Smooth muscle cell (in vitro differentiated cells): ENCODE measurements at regions not wholly inside any gene's neighbourhood (a gene's known extent, or its start where the extent isn't known, plus 50 kb on each side); places are given as distances from the start of the nearest gene placed in this dataset.

ENCODE experiments used
- DNase-seq: peaks from one replicate; lab custom pipeline; 2025; ENCODE audit not compliant: unreplicated experiment; lab: John Stamatoyannopoulos, UW
- H2AFZ ChIP-seq: fragments of 200-600 bp; sonication (generic); 2 replicates; pipeline ENCODE4 v1.6.0; 2016; ENCODE audit warnings: antibody characterized with exemption, low read depth, mild to moderate bottlenecking
- H3F3A ChIP-seq: fragments of 200-600 bp; sonication (generic); 2 replicates; pipeline ENCODE4 v1.6.0; 2017; ENCODE audit warnings: antibody characterized with exemption, low read depth
- H3K27ac ChIP-seq: fragments of 200-600 bp; sonication (generic); 2 replicates; pipeline ENCODE4 v1.5.1; 2016; ENCODE audit warnings: low read depth, mild to moderate bottlenecking
- H3K27me3 ChIP-seq: fragments of 200-600 bp; sonication (generic); 2 replicates; pipeline ENCODE4 v1.6.1; 2016; ENCODE audit warnings: low read depth, mild to moderate bottlenecking
- H3K36me3 ChIP-seq: fragments of 200-600 bp; sonication (generic); 2 replicates; pipeline ENCODE4 v1.5.1; 2016; ENCODE audit warnings: low read depth
- H3K4me1 ChIP-seq: fragments of 200-600 bp; sonication (generic); 2 replicates; pipeline ENCODE4 v1.5.1; 2016; ENCODE audit warnings: low read depth
- H3K4me2 ChIP-seq: fragments of 200-600 bp; sonication (generic); 2 replicates; pipeline ENCODE4 v1.6.0; 2016; ENCODE audit warnings: mild to moderate bottlenecking
- H3K4me3 ChIP-seq: fragments of 200-600 bp; sonication (generic); 2 replicates; pipeline ENCODE4 v1.5.1; 2016; ENCODE audit warnings: mild to moderate bottlenecking
- H3K79me2 ChIP-seq: fragments of 200-600 bp; sonication (generic); 2 replicates; pipeline ENCODE4 v1.6.0; 2016; ENCODE audit warnings: low read depth, mild to moderate bottlenecking
- H3K9ac ChIP-seq: fragments of 200-600 bp; sonication (generic); 2 replicates; pipeline ENCODE4 v1.6.0; 2016; ENCODE audit warnings: low read depth
- H3K9me3 ChIP-seq: fragments of 200-600 bp; sonication (generic); replicated peaks from 2 replicates; pipeline ENCODE4 v1.5.1; 2016; ENCODE audit warnings: low read depth
- H4K20me1 ChIP-seq: fragments of 200-600 bp; sonication (generic); 2 replicates; pipeline ENCODE4 v1.6.0; 2016; ENCODE audit warnings: low read depth
- WGBS: methylation state at CpG from one replicate; pipeline ENCODE4 v1.1.7; 2016; ENCODE audit warnings: low lambda C conversion rate; 5-methylcytosine and 5-hydroxymethylcytosine counted together
- TF ChIP-seq, protein P1 (sequence below): fragments of 200-600 bp; sonication (generic); IDR thresholded peaks from 2 replicates; pipeline ENCODE4 v1.5.1; 2017; ENCODE audit warnings: borderline replicate concordance, mild to moderate bottlenecking, antibody characterized with exemption; ENCODE audit not compliant: insufficient read depth, poor library complexity, severe bottlenecking

DNA sequence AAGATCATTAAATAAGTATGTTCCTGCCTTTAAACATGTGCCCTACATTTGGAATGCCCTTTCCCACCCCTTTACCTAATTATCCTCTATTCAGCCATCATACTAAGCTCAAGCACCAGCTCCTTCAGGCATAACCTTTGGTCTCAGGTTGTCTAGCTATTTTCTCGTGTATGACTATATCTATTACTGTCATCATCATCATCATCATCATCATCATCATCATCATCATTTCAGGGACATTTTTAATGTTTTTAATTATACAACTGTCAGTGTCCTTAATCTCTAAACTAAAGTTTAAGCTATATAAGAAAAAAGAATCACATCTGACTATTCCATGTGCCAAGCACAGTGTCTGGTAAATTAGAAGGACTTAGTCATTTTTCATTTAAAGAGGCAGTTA lies 214.6 kb upstream of the CTSO start:
- Histone ChIP-seq H3K9ac (peak overlapping the region; percentile 28), H3K4me3 (no peak overlapping the region), H3K27me3 (no peaks in the 10 kb centered on the region), H4K20me1 (no peaks in the 10 kb centered on the region), H3K4me1 (peaks cover 16% of the 10 kb centered on the region), H3K9me3 (no peaks in the 10 kb centered on the region), H3K36me3 (no peaks in the 10 kb centered on the region), H3K27ac (peak overlapping the region; percentile 71), H2AFZ (peak overlapping the region; percentile 59), H3K4me2 (peak overlapping the region; percentile 57), H3K79me2 (no peaks in the 10 kb centered on the region), H3F3A (peaks cover 14% of the 10 kb centered on the region)
- no peak for DNase-seq
- TF ChIP-seq, protein P1, sequence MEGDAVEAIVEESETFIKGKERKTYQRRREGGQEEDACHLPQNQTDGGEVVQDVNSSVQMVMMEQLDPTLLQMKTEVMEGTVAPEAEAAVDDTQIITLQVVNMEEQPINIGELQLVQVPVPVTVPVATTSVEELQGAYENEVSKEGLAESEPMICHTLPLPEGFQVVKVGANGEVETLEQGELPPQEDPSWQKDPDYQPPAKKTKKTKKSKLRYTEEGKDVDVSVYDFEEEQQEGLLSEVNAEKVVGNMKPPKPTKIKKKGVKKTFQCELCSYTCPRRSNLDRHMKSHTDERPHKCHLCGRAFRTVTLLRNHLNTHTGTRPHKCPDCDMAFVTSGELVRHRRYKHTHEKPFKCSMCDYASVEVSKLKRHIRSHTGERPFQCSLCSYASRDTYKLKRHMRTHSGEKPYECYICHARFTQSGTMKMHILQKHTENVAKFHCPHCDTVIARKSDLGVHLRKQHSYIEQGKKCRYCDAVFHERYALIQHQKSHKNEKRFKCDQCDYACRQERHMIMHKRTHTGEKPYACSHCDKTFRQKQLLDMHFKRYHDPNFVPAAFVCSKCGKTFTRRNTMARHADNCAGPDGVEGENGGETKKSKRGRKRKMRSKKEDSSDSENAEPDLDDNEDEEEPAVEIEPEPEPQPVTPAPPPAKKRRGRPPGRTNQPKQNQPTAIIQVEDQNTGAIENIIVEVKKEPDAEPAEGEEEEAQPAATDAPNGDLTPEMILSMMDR, result no peak
- WGBS, result 57% methylated on average over 1 of the region's 1 CpG

DNA sequence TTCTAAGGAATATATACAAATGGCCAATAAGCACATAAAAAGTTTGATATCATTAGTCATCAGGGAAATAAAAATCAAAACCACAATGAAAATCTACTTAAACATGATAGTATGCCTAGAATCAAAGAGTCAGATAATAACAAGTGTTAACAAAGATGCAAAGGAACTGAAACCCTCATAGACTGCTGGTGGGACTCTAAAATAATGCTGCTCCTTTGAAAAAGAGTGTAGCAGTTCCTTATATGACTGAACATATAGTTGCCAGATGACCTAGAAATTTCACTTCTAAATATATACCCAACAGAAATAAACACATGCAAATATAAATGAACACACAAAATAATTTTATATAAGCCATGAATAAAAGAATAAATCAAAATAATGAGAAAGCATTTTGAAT lies 205.1 kb upstream of the CTSO start:
- no peaks in the 10 kb centered on the region for H4K20me1 ChIP-seq
- H3K9ac ChIP-seq, result no peak overlapping the region
- no peak overlapping the region for H3K4me3 ChIP-seq
- H3K4me2 ChIP-seq, result no peak overlapping the region
- no peak for DNase-seq
- no peaks in the 10 kb centered on the region for H3K9me3 ChIP-seq
- H2AFZ ChIP-seq, result no peak overlapping the region
- no peaks in the 10 kb centered on the region for H3F3A ChIP-seq
- H3K27ac ChIP-seq, result no peak overlapping the region
- H3K79me2 ChIP-seq, result no peaks in the 10 kb centered on the region
- H3K36me3 ChIP-seq, result no peaks in the 10 kb centered on the region
- H3K4me1 ChIP-seq, result no peaks in the 10 kb centered on the region
- TF ChIP-seq, protein P1, result no peak
- no peaks in the 10 kb centered on the region for H3K27me3 ChIP-seq

DNA sequence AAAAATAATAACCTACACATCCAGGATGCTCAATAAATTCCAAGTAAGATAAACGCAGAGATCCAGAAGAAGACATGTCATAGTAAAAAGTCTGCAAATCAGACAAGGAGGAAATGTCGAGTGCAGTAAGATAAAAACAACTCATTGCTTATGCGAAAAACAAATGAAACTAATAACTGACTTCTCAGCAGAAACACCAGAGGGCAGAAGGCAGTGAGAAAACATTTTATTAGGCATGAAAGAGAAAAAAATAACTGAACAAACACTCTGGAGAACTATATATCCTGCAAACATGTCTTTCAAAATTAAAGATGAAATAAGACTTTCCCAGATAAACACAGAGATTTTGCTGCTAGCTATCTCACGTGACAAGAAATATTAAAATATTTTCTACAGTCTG lies 201.3 kb upstream of the CTSO start:
- Histone ChIP-seq H3K27me3 (no peaks in the 10 kb centered on the region), H3K4me1 (no peaks in the 10 kb centered on the region), H3K36me3 (no peaks in the 10 kb centered on the region), H2AFZ (peak overlapping the region; percentile 6), H3K9me3 (no peaks in the 10 kb centered on the region), H4K20me1 (no peaks in the 10 kb centered on the region), H3K79me2 (no peaks in the 10 kb centered on the region), H3K4me3 (no peak overlapping the region), H3K27ac (no peak overlapping the region), H3F3A (no peaks in the 10 kb centered on the region), H3K4me2 (no peak overlapping the region), H3K9ac (no peak overlapping the region)
- no peak for DNase-seq
- 90% methylated on average over 4 of the region's 4 CpGs for WGBS
- TF ChIP-seq, protein P1, result peak; percentile 36

DNA sequence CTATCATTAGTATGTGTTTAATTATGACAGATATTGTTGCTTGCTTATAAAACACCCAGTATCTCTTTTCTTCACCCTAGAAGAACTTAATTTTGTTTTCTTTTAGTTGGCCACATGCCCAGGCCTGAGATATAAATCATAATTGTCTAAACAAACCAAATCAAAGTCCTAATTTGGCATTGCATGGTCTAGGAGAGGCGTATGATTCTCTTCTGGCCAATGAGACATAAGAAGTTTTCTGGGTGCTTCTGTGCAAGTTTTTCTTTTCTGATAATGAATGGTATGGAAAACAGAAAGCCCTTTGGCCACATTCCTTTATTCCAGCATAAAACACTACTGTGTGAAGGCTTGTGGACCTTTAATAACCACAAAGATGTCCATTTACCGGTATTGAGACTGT lies 192.9 kb upstream of the CTSO start:
- no peaks in the 10 kb centered on the region for H3F3A ChIP-seq
- H2AFZ ChIP-seq, result no peak overlapping the region
- H3K79me2 ChIP-seq, result no peaks in the 10 kb centered on the region
- H4K20me1 ChIP-seq, result no peaks in the 10 kb centered on the region
- no peak overlapping the region for H3K4me2 ChIP-seq
- no peaks in the 10 kb centered on the region for H3K36me3 ChIP-seq
- H3K4me3 ChIP-seq, result no peak overlapping the region
- WGBS, result 90% methylated on average over 2 of the region's 2 CpGs
- no peak for DNase-seq
- H3K4me1 ChIP-seq, result peaks cover 7% of the 10 kb centered on the region
- H3K9me3 ChIP-seq, result no peaks in the 10 kb centered on the region
- no peak overlapping the region for H3K9ac ChIP-seq
- no peak overlapping the region for H3K27ac ChIP-seq
- no peaks in the 10 kb centered on the region for H3K27me3 ChIP-seq
- TF ChIP-seq, protein P1, result no peak
